GM10266 (cell line): ENCODE measurements at regions not wholly inside any gene's neighbourhood (a gene's known extent, or its start where the extent isn't known, plus 50 kb on each side); places are given as distances from the start of the nearest gene placed in this dataset.

Experiments
- DNase-seq: peaks from one replicate; pipeline ENCODE4 v3.0.0; 2012; ENCODE audit errors: extremely low spot score
- TF ChIP-seq, protein P1 (sequence below): IDR thresholded peaks from 2 replicates; pipeline ENCODE4 v1.5.1; 2012; ENCODE audit warnings: mild to moderate bottlenecking, low read depth; ENCODE audit not compliant: control insufficient read depth, insufficient read depth; ENCODE audit errors: missing control alignments

DNA sequence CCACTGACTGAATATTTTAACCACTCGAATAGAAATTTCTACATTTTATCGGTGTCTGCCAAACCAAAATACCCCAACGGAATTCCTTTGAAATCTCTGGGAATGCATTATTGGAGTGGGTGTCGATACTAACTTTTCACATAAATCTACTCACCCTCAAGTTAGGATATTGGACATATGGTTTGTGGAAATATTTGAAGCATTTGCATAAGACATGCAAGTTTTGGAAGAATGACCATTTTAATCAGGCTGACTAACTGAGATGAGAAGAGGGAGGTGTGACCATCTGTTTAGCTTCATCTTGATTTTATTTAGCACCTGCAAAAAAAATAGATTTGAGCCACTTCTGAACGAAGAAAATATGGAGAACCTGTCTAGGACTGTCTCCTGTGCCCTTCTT is 61.2 kb downstream of the KLF6 start:
- TF ChIP-seq, protein P1, sequence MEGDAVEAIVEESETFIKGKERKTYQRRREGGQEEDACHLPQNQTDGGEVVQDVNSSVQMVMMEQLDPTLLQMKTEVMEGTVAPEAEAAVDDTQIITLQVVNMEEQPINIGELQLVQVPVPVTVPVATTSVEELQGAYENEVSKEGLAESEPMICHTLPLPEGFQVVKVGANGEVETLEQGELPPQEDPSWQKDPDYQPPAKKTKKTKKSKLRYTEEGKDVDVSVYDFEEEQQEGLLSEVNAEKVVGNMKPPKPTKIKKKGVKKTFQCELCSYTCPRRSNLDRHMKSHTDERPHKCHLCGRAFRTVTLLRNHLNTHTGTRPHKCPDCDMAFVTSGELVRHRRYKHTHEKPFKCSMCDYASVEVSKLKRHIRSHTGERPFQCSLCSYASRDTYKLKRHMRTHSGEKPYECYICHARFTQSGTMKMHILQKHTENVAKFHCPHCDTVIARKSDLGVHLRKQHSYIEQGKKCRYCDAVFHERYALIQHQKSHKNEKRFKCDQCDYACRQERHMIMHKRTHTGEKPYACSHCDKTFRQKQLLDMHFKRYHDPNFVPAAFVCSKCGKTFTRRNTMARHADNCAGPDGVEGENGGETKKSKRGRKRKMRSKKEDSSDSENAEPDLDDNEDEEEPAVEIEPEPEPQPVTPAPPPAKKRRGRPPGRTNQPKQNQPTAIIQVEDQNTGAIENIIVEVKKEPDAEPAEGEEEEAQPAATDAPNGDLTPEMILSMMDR, result no peak

GRCh38 chr10:3720228-3721019 is 64.6 kb downstream of the KLF6 start:
- TF ChIP-seq, protein P1, result no peak
- DNase-seq, result no peak

More for the DNA sequence above, 61.2 kb downstream of the KLF6 start:
- DNase-seq, result no peak

GRCh38 chr10:3719024-3719843 is 65.8 kb downstream of the KLF6 start:
- TF ChIP-seq, protein P1, result no peak
- DNase-seq, result no peak

DNA sequence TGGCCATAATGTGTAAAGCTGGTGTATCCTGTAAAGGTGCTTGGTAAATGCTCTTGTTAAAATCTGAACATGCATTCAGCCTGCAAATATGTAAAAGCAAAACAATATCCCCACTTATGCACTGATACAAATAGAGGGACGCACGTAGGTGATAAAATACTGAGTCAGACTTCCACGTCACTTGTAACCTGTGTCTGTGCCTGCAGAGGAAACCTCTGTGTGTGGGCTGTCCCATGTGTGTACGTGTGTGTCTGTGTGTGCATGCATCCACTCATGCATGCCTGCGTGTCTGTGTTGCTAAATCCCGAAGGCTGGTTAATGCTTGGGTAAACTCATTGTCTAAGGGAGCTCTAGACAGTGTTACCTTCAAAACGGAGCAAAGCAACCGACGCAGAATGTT is 68.9 kb downstream of the KLF6 start:
- no peak for DNase-seq
- TF ChIP-seq, protein P1, result no peak

GRCh38 chr10:3714967-3715366 is 70.0 kb downstream of the KLF6 start:
- TF ChIP-seq, protein P1, result no peak
- no peak for DNase-seq

- no peak for DNase-seq
- TF ChIP-seq, protein P1, result no peak
These were observed 70.5 kb downstream of the KLF6 start for GRCh38 chr10:3714531-3714930.

DNA sequence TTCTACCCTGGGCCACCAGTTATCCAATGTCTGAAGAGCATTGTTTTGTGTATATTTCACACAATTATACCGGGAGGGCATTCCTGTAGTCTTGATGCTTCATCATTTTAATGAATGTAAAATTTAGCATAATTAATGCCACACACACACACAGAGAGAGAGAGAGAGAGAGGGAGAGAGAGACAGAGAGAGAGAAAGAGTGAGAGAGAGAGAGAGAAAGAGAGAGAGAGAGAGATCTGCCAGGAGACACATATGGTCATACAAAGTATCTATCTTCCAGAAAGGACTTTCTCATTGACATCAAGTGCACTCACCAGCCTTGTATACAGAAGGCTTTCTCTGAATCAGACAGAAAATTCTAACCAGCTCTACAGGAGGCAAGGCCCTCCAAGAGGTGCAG is 72.3 kb downstream of the KLF6 start:
- no peak for DNase-seq
- TF ChIP-seq, protein P1, result no peak
